Epithelial cell of proximal tubule (primary cell): ENCODE measurements at regions not wholly inside any gene's neighbourhood (a gene's known extent, or its start where the extent isn't known, plus 50 kb on each side); places are given as distances from the start of the nearest gene placed in this dataset.

Source experiments
- DNase-seq: peaks from one replicate; pipeline ENCODE4 v3.0.0-alpha.2; 2011; ENCODE audit warnings: low read depth
- H3K4me3 ChIP-seq: 2 replicates; pipeline ENCODE4 v1.5.1; 2011; ENCODE audit warnings: low read depth, mild to moderate bottlenecking, low read length
- CTCF ChIP-seq: conservative IDR thresholded peaks from 2 replicates; pipeline ENCODE4 v1.5.1; 2012; ENCODE audit warnings: low read depth, mild to moderate bottlenecking, low read length

- no peak for TF ChIP-seq CTCF
- no peak for DNase-seq
- H3K4me3 ChIP-seq = no peak overlapping the region
Measured at GRCh38 chr11:106275151-106275550, 197.7 kb downstream of the AASDHPPT start.

- H3K4me3 ChIP-seq = no peak overlapping the region
- no peak for DNase-seq
Measured at GRCh38 chr11:106276126-106276525, 198.7 kb downstream of the AASDHPPT start.

GRCh38 chr11:106276859-106277436 is 199.5 kb downstream of the AASDHPPT start:
- TF ChIP-seq CTCF = peak; percentile 62
- no peak overlapping the region for H3K4me3 ChIP-seq
- no peak for DNase-seq

More at GRCh38 chr11:106276126-106276525, 198.7 kb downstream of the AASDHPPT start:
- TF ChIP-seq CTCF = no peak

- H3K4me3 ChIP-seq = no peak overlapping the region
- DNase-seq = no peak
- TF ChIP-seq CTCF = no peak
Measured at GRCh38 chr11:106277484-106277883, 200.0 kb downstream of the AASDHPPT start.

DNA sequence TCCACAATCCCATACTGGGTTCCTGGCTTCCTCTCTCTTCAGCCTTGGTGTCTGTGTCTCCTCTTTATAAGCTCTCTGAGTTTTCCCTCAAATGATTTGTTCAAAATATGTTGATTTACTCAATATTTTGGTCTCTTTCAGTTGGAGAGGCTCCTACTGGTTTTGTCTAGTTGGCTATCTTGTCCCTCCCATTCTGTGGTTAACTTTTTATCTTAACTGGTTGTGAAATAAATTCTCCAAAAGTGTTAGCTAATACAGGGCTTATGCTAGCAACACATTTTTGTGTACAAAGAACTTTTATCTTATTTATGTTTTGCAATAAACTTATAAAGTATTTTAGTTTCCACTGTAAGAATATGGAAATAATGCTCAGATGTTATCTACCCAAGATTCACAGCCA is 200.9 kb downstream of the AASDHPPT start:
- no peak overlapping the region for H3K4me3 ChIP-seq
- TF ChIP-seq CTCF = no peak
- no peak for DNase-seq

DNA sequence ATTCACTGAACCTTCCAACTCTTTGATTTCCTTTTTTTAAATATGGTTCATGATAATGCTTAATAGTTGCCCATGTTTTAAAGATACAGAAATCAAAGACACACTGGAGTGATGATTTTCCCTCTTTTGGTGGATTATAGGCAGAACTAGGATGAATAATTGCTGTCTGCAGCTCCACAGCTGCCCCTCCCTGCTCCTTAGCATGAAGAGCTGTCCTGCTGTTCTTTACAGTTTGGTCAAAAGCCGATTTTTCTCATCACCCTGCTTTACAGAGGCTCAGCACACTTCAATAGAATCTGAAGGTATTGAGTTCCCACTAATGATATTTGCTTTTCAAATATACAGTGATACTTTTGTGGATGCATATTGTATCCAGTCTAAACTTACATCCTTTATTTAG is 202.6 kb downstream of the AASDHPPT start:
- no peak for DNase-seq
- H3K4me3 ChIP-seq = no peak overlapping the region
- no peak for TF ChIP-seq CTCF

- peak; percentile 58 for DNase-seq
- no peak for TF ChIP-seq CTCF
- no peak overlapping the region for H3K4me3 ChIP-seq
Measured at GRCh38 chr11:106281455-106282173, 204.2 kb downstream of the AASDHPPT start.
